HG03354 (cell line): ENCODE measurements at regions not wholly inside any gene's neighbourhood (a gene's known extent, or its start where the extent isn't known, plus 50 kb on each side); places are given as distances from the start of the nearest gene placed in this dataset.
"Not testable (repeated sequence)": the region's sequence is repeated elsewhere in the genome, so short reads cannot be mapped to it uniquely, and the experiment has no call there.

Experiments used
- ATAC-seq: cut with Tn5 transposase; IDR thresholded peaks from one replicate; pipeline ENCODE4 v1.9.1; 2021; ENCODE audit warnings: mild to moderate bottlenecking; ENCODE audit not compliant: unreplicated experiment, poor library complexity, severe bottlenecking

DNA sequence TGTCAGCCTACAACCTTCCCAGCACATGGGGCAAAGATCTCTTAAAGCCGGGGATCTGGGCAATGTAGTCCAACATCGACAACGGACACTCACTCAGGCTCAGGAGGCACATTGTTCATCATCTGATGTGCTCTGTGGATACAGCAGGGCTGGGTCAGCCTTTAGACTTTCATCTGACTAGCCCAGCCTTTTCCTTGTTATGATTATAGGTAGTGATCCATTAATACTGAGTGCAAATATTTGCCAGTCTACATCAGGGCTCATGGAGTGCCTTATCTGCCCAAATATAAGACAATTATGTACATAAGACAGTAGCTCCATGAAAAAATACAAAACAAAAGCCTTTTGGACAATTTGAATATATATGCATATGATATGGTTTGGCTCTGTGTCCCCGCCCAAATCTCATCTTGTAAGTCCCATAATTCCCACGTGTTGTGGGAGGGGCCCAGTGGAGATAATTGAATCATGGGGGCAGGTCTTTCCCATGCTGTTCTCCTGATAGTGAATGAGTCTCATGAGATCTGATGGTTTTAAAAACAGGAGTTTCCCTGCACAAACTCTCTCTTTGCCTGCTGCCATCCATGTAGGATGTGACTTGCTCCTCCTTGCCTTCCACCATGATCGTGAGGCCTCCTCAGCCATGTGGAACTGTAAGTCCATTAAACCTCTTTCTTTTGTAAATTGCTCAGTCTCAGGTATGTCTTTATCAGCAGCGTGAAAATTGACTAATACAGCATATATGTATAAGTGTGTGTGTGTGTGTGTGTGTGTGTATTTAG is 248.5 kb upstream of the FOXN3 start:
- ATAC-seq: not testable (repeated sequence)

DNA sequence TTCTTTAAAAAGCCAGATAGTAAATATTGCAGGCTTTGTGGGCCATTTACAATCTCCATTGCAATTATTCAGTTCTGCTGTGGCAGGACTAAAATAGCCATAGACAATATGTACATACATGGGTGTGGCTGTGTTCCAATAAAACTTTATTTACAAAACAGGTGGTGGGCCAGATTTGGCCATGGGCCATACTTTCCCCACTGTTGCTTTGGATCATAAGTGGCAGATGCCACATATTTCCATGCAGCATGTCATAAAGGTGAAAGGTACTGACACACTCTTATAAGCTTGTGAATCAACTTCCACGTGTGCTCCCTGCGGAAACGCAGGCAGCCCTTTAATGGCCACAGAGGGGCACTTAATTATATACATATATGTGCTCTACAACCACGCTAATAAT is 244.4 kb upstream of the FOXN3 start:
- no peak for ATAC-seq

DNA sequence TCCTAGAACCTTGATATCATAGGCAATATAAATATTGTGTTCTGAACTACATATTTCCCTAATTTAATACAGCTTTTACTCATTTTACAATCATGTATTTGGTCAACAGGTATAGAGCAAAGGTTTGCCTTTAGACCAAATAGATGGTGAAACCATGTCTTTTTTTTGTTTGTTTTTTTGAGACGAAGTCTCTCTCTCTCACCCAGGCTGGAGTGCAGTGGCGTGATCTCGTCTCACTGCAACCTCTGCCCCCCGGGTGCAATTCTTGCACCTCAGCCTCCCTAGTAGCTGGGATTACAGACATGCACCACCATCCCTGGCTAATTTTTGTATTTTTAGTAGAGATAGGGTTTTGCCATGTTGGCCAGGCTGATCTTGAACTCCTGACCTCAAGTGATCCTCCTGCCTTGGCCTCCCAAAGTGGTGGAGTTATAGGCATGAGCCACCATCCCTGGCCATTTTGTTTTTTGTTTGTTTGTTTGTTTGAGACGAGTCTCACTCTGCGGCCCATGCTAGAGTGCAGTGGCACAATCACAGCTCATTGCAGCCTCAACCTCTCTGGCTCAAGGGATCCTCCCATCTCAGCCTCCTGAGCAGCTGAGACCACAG is 243.7 kb upstream of the FOXN3 start:
- ATAC-seq: not testable (repeated sequence)

DNA sequence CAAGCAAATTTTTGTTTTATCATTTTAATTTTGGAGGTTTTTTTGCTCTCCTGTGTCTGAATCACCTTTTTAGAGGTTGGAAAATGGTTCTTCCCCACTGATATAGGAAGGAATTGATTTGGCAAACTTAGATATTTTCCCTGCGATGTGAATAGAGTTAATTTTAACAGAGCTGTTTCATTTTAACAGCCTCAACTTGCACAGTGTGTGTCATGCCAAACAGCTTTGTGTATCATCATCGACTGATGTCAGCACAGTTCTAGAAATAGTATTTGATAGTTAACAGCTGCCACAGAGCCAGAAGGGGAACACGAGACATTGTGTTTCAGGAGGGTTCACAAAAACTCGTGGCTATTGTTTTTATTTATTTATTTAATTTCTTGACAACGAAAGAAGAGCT is 243.1 kb upstream of the FOXN3 start:
- no peak for ATAC-seq

DNA sequence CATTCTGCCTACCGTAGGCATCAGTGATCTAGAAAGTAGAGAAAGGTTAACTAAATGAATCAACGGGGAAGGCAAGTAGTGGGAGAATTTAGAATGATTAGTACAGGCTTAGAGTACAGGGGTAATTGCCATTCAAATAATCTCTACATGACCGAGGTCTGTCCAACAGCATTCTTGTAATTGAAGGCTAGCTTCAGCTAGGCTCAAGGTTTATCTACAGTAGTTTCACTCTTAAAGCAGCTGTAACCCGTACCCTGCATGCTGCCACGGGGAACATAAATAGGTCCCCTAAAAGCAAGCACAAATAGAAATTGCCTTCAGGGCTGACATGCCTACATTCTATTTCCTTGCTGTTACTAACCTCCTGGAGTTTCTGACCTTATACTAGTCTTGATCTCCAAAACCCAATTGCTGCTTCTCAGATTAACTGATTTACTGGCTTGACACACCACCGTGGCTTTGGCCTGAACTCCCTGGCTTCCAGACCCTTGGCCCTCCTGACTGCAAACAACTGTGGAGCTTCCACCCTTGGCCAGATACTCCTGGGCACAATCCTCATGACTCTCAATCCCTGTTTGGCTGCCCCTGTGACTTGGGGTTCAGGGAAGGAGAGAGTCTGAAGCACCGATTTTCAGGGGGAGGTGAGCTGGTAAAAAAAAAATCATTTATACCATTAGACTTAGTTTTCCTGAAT is 242.1 kb upstream of the FOXN3 start:
- no peak for ATAC-seq

DNA sequence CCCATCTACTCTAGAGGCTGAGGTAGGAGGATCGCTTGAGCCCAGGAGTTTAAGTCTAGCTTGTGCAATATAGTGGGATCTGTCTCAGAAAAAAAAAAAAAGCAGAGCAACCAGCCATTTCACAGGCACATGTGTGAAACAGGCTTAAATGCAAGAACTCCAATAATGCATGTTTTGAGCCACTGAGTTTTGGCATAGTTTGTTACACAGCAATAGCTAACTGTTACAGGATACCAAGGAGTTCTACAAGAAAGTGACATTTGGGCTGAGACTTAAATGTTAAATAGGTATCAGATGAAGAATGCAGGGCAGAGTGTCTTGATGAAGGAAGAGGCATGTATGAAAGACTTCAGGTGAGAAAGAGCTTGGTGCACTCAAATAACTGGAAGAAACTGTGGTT is 240.0 kb upstream of the FOXN3 start:
- no peak for ATAC-seq

DNA sequence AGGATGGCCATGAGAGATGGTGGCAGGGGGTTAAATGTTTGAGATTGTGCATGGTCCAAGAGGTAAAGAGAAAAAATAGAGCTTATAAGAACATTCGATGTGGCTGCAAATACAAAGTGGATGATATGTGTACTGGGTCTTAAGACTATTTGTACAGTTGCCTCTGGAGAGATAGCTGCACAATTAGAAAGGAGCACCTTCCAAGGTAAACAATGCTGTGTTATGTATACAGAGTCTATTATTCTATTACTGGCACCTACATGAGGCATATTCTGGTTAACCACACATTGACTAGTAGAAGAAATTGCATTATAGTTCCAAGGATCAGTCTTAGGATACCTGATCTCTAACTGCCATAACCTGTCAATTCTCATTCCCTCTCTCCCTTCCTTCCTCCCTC is 238.0 kb upstream of the FOXN3 start:
- no peak for ATAC-seq

DNA sequence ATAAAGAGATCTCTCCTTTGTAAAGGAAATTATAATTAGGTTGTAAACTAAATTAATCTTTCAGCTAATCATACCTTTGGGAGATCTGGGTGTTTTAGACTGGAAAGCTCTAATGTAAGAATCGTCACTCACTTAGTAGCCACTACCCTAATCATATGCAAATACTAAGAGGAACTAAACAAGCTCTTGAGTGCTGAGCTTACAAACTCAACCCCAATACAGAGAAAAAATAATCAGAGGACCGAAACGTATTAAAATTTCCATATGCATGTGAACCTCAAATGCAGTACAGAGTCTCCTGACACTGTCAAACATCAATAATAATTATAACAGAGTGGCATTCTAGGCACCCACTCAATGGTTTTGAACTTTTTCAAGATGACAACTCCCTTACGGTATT is 235.3 kb upstream of the FOXN3 start:
- ATAC-seq: no peak

DNA sequence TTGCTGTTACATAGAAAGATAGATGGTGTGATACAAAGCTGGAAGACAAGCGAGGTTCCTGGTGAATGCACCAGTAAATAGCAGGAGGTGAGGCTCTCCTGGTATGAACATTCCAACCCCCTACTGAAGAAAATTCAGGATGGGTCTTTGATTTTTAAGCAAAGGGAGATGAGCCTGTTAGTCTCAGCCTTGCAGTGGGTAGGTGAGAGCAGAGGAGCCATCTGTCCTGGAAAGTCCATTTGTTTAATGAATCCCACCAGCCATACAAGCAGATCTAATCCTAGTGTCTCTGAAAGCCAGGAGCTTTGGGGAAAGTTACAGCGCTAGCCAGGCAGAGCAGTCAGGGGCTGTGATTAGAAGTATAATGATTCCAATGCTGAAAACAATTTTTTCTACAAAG is 234.8 kb upstream of the FOXN3 start:
- ATAC-seq: no peak

DNA sequence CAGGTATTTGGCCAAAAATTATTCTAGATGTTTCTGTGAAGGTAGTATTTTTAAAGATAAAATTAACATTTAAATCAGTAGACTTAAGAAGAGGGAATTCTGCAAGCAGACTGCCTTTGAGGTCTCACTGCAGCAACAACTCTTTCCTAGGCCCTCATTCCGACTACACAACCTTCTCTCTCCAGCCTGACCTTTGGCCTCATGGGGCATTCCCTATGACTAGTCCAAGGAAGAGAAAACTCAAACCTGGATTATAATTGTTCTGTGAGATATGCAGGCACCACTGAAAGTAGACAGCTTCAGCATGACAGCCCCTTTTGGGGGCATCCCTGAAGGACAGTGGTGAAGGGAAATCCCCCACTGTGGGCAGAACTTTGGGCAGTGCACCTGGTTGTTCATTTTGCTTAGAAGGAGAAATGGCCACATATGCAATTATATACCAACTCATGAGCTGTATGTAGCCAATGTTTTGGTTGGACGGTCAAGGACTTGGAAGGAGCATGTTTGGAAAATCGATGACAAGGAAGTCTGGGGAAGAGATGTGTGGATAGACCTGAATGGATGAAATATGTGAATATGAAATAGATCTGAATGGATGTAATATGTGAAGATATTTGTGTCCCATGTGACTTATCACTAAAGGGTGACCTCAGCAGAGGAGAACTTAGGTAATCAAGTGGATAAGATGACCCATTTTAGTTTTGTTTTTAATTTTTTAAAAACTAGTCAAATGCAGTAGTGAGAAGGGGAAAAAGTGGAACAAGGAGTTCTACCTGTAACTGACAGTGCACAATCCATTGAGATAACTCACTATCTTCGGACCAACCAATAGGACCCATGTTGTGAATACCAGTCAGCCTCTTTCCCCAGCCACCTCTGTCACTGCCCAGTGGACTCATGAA is 233.3 kb upstream of the FOXN3 start:
- ATAC-seq: peak; percentile 60

DNA sequence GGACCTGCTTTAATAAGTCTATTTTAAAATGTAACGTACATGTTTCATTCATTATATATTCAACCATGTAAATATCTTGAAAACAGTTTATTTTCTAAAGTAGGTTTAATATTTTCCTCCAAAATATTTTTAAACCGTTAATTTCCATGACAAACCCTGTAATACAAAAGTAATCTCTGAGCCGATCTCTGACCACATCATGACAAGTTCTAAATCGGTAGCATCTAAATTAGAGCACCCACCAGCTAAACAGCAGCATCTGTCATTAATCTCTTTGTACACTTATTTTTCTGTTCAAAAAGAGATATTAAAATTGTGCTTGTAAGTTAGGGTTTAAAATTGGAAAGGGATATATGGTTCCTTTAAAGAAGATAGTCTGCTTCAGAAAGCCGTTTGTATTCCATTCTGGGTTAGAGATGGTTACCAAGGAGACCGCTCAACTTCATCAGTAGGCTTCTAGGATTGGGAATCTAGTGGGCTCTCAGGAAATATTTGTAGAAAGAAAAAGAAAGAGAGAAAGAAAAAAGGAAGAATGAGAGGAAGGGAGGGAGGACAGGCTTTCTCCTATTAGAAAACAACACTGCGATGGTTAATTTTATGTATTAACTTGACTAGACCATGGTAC is 232.5 kb upstream of the FOXN3 start:
- no peak for ATAC-seq

DNA sequence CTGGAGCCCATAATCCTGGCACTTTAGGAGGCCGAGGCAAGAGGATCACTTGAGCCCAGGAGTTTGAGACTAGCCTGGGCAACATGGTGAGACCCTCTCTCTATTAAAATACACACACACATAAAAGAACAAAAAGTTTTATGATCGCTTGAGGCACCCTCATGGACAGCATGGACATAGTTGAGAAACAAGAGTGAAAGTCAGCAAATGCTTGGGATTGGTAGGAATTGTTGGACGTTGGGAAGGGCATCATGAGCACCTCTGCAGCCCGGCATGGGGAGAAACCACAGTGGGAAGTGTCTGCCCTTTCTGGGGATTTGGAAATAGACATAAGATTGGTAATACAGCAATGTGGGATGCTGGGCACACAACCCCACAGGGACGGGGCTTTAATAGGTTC is 231.9 kb upstream of the FOXN3 start:
- ATAC-seq: no peak

DNA sequence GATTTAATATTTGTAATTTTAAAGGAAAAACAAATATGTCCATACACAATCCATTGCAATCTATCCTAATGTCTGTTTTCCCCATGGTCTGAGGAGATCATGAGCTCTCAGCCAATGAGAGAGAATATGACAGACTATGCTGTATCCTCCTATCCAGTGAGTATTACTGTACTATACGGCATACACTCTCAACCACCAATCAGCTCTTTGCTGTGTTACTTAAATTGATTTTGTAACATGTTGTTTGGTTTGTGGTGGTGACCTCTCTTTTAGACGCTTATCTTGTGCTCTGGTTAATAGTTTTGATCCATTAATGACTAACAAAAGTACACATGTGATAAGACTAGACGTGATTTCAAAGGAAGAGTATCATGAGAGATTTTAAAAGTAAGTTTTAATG is 231.5 kb upstream of the FOXN3 start:
- ATAC-seq: no peak

DNA sequence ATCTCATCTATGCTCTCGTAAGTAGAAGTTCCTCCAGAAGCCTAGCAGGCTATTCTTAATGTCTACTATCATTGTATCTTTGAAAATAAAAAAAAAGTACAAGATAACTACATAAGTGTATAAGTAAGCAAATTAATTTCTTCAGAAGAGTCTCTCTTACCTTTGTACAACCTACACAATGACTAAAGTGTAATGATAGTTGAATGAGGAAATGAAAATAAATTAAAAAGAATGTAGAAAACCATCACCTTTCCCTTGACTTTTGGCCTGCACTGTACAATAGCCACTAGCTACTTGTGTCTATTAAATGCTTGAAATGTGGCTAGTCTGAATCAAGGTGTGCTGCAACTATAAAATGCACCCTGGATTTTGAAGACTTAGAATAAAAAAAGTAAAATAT is 229.9 kb upstream of the FOXN3 start:
- ATAC-seq: no peak

DNA sequence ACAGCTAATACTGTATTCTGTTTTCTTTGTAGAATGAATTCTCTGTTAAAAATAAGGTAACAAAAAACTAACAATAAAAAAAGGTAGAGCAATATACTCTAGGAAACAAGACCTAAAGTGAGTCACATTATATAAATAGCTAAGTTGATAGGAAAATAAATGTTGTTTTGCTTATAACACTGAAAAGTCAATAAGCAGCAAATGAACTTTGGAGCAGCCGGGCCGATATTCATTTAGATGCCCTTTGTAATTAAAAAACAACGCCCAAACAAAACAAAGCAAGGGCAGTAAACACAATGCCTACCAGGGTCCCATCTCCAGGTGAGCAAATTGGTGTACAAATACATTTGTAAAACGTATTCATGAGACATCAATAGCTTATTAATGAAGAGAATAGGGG is 227.6 kb upstream of the FOXN3 start:
- no peak for ATAC-seq

DNA sequence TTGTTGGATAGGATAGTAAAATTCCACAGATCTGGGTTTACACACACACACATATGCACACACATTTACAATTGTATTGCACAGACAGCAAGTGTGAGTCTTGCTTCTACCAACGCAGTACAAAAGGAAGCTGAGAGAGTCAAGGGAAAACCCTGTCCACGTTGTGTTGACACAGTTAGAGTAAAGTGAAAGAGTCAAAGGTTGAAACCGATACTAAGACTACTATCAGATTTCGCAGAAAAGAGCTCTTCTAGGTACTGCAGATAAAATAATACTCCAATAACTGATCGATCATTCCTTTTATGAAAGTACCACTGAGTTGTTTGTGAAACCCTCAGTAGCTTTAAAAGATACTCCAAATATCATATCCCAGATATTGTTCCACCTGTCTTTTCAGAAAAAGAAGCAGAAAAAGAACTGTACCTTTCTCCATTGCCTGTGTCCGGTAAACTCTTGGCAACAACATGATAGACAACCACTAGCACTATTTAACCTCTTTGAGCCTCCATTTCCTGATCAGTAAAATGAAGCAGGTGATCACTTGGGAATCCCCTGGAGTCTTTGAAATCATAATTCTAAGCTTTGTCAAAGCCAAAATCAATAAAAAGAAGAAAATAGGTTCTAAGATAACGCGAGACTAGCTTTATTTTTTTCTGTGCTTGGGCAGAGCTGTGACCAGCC is 224.6 kb upstream of the FOXN3 start:
- peak; percentile 99 for ATAC-seq

DNA sequence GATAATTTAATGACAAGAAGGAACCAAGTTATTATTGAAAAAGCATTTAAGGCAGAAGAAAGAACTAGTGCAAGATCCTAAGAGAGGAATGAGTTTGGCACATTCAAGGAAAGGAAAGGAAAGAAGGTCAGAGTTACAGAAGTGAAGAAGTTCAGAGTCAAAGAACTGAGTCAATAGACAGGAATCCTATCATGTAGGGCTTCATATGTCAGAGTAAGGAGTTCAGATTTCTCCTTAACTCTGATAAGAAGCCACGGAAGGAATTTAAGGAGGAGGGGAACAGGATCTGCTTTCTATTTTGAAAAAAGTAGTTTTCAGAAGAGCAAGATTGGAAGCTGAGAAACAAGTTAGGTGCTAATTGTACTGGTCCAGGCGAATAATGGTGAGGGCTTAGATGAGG is 223.1 kb upstream of the FOXN3 start:
- no peak for ATAC-seq

DNA sequence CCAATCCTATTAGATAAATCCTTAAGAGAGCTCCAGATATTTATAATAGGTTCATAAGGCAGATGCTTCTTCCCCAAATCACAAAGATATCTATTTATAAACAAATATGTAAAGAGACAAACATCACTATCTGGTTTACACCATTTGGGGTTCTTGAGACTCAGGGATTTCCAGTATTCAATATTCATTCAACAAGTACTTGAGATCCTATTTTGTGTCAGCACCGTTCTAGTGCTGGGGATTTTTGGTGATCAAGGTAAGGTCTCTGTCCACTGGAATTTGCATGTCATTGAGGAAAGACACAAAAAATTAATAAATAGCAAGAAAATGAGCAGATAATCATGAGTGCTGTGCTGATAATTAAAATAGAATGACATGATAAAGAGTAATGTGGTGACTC is 222.7 kb upstream of the FOXN3 start:
- no peak for ATAC-seq

DNA sequence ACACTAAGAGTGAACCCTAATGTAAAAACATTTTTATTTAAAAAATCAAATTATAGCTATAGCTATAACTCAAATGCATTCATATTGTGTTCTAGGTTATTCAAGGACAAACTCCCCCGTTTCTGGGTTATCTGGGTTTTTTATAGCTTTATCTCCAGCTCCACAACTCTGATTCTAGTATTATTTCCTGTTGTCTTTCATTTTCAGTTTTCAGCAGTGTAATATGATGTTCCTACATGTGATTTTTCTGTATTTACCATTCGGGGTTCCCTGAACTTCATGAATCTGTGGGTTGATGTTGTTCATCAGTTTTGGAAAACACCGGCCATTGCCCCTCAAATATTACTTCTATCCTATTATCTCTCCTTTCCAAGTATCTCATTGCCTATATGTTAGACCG is 221.9 kb upstream of the FOXN3 start:
- ATAC-seq: no peak
